ENCODE measurements at regions not wholly inside any gene's neighbourhood (a gene's known extent, or its start where the extent isn't known, plus 50 kb on each side); places are given as distances from the start of the nearest gene placed in this dataset.

- TF ChIP-seq EZH2phosphoT487 (IDR thresholded peaks at IDR 0.05; ENCODE audit: borderline replicate concordance, low read depth) (no peak), CTCF (IDR thresholded peaks at IDR 0.05) (no peak), POLR2AphosphoS5 (IDR thresholded peaks at IDR 0.05; ENCODE audit: low read depth, low read length) (no peak), REST (IDR thresholded peaks at IDR 0.05; ENCODE audit: low read depth, low read length) (no peak)
These were observed 649.8 kb upstream of the FSHR start for GRCh38 chr2:49804111-49804510.

All from SK-N-SH (cell line).